GM23338 (cell line): ENCODE measurements at regions not wholly inside any gene's neighbourhood (a gene's known extent, or its start where the extent isn't known, plus 50 kb on each side); places are given as distances from the start of the nearest gene placed in this dataset.

Source experiments
- ATAC-seq: fragments of 200-7000 bp; cut with Tn5 transposase; 3 replicates; pipeline ENCODE4 v1.9.1; 2020
- DNase-seq: peaks from one replicate; pipeline ENCODE4 v3.0.0-alpha.2; 2015; ENCODE audit warnings: low spot score
- H2AFZ ChIP-seq: fragments of 200-600 bp; sonication (generic); 2 replicates; pipeline ENCODE4 v1.8.0; 2016; ENCODE audit warnings: antibody characterized with exemption, mild to moderate bottlenecking, moderate library complexity
- H3F3A ChIP-seq: fragments of 200-600 bp; sonication (generic); replicated peaks from 2 replicates; pipeline ENCODE4 v1.8.0; 2017; ENCODE audit warnings: antibody characterized with exemption, mixed run types, low read depth
- H3K27ac ChIP-seq: fragments of 200-600 bp; sonication (generic); 2 replicates; pipeline ENCODE4 v1.6.1; 2016; ENCODE audit warnings: low read depth
- H3K27me3 ChIP-seq: fragments of 200-600 bp; sonication (generic); 2 replicates; pipeline ENCODE4 v1.8.0; 2016; ENCODE audit warnings: mild to moderate bottlenecking, mixed run types, moderate library complexity; ENCODE audit not compliant: insufficient read depth
- H3K36me3 ChIP-seq: fragments of 200-600 bp; sonication (generic); 2 replicates; pipeline ENCODE4 v1.8.0; 2016; ENCODE audit warnings: mild to moderate bottlenecking; ENCODE audit not compliant: insufficient read depth
- H3K4me1 ChIP-seq: fragments of 200-600 bp; sonication (generic); 2 replicates; pipeline ENCODE4 v1.8.0; 2016; ENCODE audit warnings: mild to moderate bottlenecking, moderate library complexity; ENCODE audit not compliant: insufficient read depth
- H3K4me2 ChIP-seq: fragments of 200-600 bp; sonication (generic); 2 replicates; pipeline ENCODE4 v1.7.1; 2017; ENCODE audit warnings: mixed run types
- H3K4me3 ChIP-seq: fragments of 200-600 bp; sonication (generic); 2 replicates; pipeline ENCODE4 v1.6.1; 2016; ENCODE audit warnings: mixed run types
- H3K79me2 ChIP-seq: fragments of 200-600 bp; sonication (generic); replicated peaks from 2 replicates; pipeline ENCODE4 v1.8.0; 2017; ENCODE audit warnings: mild to moderate bottlenecking; ENCODE audit not compliant: insufficient read depth
- H3K9me2 ChIP-seq: fragments of 200-600 bp; sonication (generic); 2 replicates; pipeline ENCODE4 v1.8.0; 2017; ENCODE audit not compliant: insufficient read depth
- H4K20me1 ChIP-seq: fragments of 200-600 bp; sonication (generic); replicated peaks from 2 replicates; pipeline ENCODE4 v1.8.0; 2017; ENCODE audit warnings: mild to moderate bottlenecking; ENCODE audit not compliant: insufficient read depth
- H3K27ac Mint-ChIP-seq: 2 replicates; pipeline ENCODE4 v1.8.0; 2020; ENCODE audit warnings: inconsistent platforms, mild to moderate bottlenecking, moderate library complexity, mixed read lengths
- H3K27me3 Mint-ChIP-seq: 3 replicates; pipeline ENCODE4 v1.8.0; 2022; ENCODE audit warnings: low read depth, mild to moderate bottlenecking, moderate library complexity, mixed read lengths, inconsistent platforms; ENCODE audit not compliant: insufficient read depth, poor library complexity
- H3K36me3 Mint-ChIP-seq: 3 replicates; pipeline ENCODE4 v1.8.0; 2021; ENCODE audit warnings: low read depth, mild to moderate bottlenecking, inconsistent platforms, moderate library complexity, mixed read lengths
- H3K4me1 Mint-ChIP-seq: 3 replicates; pipeline ENCODE4 v1.8.0; 2020; ENCODE audit warnings: mild to moderate bottlenecking, inconsistent platforms, mixed read lengths
- H3K4me3 Mint-ChIP-seq: 3 replicates; pipeline ENCODE4 v1.8.0; 2021; ENCODE audit warnings: moderate library complexity, mild to moderate bottlenecking, inconsistent platforms, mixed read lengths
- H3K9me3 Mint-ChIP-seq: 3 replicates; pipeline ENCODE4 v1.8.0; 2020; ENCODE audit warnings: moderate library complexity, mild to moderate bottlenecking, inconsistent platforms, mixed read lengths
- EZH2 ChIP-seq: fragments of 200-600 bp; sonication (generic); IDR thresholded peaks from one replicate; pipeline ENCODE4 v1.8.0; 2017; ENCODE audit warnings: antibody characterized with exemption, mild to moderate bottlenecking, low read depth; ENCODE audit not compliant: unreplicated experiment
- EZH2phosphoT487 ChIP-seq: fragments of 200-600 bp; sonication (generic); IDR thresholded peaks from one replicate; pipeline ENCODE4 v1.8.1; 2018; ENCODE audit warnings: antibody characterized with exemption; ENCODE audit not compliant: unreplicated experiment
- JUNB ChIP-seq: IDR thresholded peaks from one replicate; pipeline ENCODE4 v1.6.1; 2016; ENCODE audit warnings: antibody characterized with exemption; ENCODE audit not compliant: unreplicated experiment
- NANOG ChIP-seq: IDR thresholded peaks from 2 replicates; pipeline ENCODE4 v1.6.1; 2016; ENCODE audit warnings: antibody characterized with exemption, borderline replicate concordance
- POLR2AphosphoS5 ChIP-seq: IDR thresholded peaks from 2 replicates; pipeline ENCODE4 v1.6.1; 2016; ENCODE audit warnings: antibody characterized with exemption, low read depth
- STAT1 ChIP-seq: IDR thresholded peaks from one replicate; pipeline ENCODE4 v1.6.1; 2016; ENCODE audit warnings: antibody characterized with exemption; ENCODE audit not compliant: unreplicated experiment
- TF ChIP-seq, protein P1 (sequence below): fragments of 250-450 bp; sonication (Bioruptor Pico); IDR thresholded peaks from 2 replicates; pipeline ENCODE4 v1.5.0; 2020; ENCODE audit warnings: mild to moderate bottlenecking, moderate library complexity
- TF ChIP-seq, protein P2 (sequence below), 2 experiments: fragments of 200-600 bp in 1 of 2; sonication (generic) in 1 of 2; conservative IDR thresholded peaks; 2 replicates each; pipeline versions ENCODE4 v1.5.1 to v1.6.1; 2016 to 2017; ENCODE audit warnings: antibody characterized with exemption in 2 of 2, low read depth in 2 of 2, mild to moderate bottlenecking in 2 of 2, moderate library complexity in 1 of 2
- TF ChIP-seq, protein P3 (sequence below): IDR thresholded peaks from one replicate; pipeline ENCODE4 v1.6.1; 2018; ENCODE audit warnings: antibody characterized with exemption; ENCODE audit not compliant: unreplicated experiment
- TF ChIP-seq, protein P4 (sequence below): IDR thresholded peaks from 2 replicates; pipeline ENCODE4 v1.6.1; 2016; ENCODE audit warnings: antibody characterized with exemption

DNA sequence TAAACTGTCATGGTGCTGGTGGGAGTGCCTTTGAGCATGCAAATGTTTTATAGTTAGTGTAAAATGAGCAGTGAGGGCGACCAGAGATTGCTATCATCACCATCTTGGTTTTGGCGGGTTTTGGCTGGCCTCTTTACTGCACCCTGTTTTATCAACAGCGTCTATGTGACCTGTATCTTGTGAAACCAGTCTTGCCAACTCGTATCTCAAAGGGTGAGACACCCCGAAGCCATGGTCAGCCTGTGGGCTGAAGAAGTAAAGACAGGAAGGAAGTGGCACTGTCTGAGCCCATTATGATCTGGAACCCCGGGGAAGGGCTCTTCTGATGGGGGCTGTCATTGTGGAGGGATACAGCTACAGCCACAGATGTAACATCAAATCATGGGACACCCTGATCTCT is 81.5 kb upstream of the FAM216B start:
- Histone ChIP-seq H3F3A (no peaks in the 10 kb centered on the region), H2AFZ (peak overlapping the region; percentile 35; the same call in 1 of the 2 replicates), H3K4me2 (no peak overlapping the region), H4K20me1 (no peaks in the 10 kb centered on the region), H3K9me2 (no peaks in the 10 kb centered on the region; the same call in 1 of the 2 replicates), H3K4me1 (no peaks in the 10 kb centered on the region), H3K27ac (no peak overlapping the region), H3K4me3 (no peak overlapping the region), H3K79me2 (no peaks in the 10 kb centered on the region), H3K27me3 (no peaks in the 10 kb centered on the region), H3K36me3 (no peaks in the 10 kb centered on the region)
- Mint-ChIP-seq H3K4me3 (no peak overlapping the region), H3K27ac (no peak overlapping the region), H3K9me3 (no peaks in the 10 kb centered on the region), H3K4me1 (0 out of 3 replicates have a peak, but pooled peaks cover 2% of the 10 kb centered on the region), H3K27me3 (no peaks in the 10 kb centered on the region), H3K36me3 (no peaks in the 10 kb centered on the region)
- DNase-seq (no peak), ATAC-seq (no peak)
- TF ChIP-seq JUNB: no peak
- no peak for TF ChIP-seq EZH2phosphoT487
- no peak for TF ChIP-seq EZH2

DNA sequence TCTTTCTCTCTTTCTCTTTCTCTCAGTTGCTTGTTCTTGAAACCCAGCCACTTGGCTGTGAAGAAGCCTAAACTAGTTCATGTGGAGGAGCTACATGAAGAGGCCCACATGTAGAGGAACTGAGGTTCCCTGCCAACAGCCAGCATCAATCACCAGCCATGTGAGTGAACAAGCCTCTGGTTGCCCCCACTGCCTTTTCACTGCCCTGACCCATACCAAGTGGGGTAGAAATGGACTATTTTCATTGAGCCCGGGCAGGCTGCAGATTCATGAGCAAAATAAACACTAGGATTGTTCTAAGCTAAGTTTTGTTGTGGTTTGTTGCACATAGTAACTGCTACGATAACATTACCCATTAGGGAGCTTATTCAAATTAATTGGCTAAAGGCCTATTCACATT is 78.7 kb upstream of the FAM216B start:
- Histone ChIP-seq H2AFZ (peak overlapping the region; percentile 49; the same call in 1 of the 2 replicates), H3K4me2 (no peak overlapping the region), H3F3A (no peaks in the 10 kb centered on the region), H3K27me3 (no peaks in the 10 kb centered on the region), H3K4me3 (no peak overlapping the region), H3K36me3 (no peaks in the 10 kb centered on the region), H3K27ac (no peak overlapping the region), H3K4me1 (no peaks in the 10 kb centered on the region), H4K20me1 (no peaks in the 10 kb centered on the region), H3K9me2 (peaks cover 4% of the 10 kb centered on the region), H3K79me2 (no peaks in the 10 kb centered on the region)
- Mint-ChIP-seq H3K4me3 (no peak overlapping the region), H3K4me1 (0 out of 3 replicates have a peak, but pooled peaks cover 2% of the 10 kb centered on the region), H3K9me3 (no peaks in the 10 kb centered on the region), H3K27me3 (no peaks in the 10 kb centered on the region), H3K36me3 (no peaks in the 10 kb centered on the region), H3K27ac (no peak overlapping the region)
- DNase-seq (no peak), ATAC-seq (no peak)
- TF ChIP-seq, protein P1, sequence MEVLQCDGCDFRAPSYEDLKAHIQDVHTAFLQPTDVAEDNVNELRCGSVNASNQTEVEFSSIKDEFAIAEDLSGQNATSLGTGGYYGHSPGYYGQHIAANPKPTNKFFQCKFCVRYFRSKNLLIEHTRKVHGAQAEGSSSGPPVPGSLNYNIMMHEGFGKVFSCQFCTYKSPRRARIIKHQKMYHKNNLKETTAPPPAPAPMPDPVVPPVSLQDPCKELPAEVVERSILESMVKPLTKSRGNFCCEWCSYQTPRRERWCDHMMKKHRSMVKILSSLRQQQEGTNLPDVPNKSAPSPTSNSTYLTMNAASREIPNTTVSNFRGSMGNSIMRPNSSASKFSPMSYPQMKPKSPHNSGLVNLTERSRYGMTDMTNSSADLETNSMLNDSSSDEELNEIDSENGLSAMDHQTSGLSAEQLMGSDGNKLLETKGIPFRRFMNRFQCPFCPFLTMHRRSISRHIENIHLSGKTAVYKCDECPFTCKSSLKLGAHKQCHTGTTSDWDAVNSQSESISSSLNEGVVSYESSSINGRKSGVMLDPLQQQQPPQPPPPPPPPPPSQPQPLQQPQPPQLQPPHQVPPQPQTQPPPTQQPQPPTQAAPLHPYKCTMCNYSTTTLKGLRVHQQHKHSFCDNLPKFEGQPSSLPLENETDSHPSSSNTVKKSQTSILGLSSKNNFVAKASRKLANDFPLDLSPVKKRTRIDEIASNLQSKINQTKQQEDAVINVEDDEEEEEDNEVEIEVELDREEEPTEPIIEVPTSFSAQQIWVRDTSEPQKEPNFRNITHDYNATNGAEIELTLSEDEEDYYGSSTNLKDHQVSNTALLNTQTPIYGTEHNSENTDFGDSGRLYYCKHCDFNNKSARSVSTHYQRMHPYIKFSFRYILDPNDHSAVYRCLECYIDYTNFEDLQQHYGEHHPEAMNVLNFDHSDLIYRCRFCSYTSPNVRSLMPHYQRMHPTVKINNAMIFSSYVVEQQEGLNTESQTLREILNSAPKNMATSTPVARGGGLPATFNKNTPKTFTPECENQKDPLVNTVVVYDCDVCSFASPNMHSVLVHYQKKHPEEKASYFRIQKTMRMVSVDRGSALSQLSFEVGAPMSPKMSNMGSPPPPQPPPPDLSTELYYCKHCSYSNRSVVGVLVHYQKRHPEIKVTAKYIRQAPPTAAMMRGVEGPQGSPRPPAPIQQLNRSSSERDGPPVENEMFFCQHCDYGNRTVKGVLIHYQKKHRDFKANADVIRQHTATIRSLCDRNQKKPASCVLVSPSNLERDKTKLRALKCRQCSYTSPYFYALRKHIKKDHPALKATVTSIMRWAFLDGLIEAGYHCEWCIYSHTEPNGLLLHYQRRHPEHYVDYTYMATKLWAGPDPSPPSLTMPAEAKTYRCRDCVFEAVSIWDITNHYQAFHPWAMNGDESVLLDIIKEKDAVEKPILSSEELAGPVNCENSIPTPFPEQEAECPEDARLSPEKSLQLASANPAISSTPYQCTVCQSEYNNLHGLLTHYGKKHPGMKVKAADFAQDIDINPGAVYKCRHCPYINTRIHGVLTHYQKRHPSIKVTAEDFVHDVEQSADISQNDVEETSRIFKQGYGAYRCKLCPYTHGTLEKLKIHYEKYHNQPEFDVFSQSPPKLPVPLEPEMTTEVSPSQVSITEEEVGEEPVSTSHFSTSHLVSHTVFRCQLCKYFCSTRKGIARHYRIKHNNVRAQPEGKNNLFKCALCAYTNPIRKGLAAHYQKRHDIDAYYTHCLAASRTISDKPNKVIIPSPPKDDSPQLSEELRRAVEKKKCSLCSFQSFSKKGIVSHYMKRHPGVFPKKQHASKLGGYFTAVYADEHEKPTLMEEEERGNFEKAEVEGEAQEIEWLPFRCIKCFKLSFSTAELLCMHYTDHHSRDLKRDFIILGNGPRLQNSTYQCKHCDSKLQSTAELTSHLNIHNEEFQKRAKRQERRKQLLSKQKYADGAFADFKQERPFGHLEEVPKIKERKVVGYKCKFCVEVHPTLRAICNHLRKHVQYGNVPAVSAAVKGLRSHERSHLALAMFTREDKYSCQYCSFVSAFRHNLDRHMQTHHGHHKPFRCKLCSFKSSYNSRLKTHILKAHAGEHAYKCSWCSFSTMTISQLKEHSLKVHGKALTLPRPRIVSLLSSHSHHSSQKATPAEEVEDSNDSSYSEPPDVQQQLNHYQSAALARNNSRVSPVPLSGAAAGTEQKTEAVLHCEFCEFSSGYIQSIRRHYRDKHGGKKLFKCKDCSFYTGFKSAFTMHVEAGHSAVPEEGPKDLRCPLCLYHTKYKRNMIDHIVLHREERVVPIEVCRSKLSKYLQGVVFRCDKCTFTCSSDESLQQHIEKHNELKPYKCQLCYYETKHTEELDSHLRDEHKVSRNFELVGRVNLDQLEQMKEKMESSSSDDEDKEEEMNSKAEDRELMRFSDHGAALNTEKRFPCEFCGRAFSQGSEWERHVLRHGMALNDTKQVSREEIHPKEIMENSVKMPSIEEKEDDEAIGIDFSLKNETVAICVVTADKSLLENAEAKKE: no peak
- TF ChIP-seq, protein P2, sequence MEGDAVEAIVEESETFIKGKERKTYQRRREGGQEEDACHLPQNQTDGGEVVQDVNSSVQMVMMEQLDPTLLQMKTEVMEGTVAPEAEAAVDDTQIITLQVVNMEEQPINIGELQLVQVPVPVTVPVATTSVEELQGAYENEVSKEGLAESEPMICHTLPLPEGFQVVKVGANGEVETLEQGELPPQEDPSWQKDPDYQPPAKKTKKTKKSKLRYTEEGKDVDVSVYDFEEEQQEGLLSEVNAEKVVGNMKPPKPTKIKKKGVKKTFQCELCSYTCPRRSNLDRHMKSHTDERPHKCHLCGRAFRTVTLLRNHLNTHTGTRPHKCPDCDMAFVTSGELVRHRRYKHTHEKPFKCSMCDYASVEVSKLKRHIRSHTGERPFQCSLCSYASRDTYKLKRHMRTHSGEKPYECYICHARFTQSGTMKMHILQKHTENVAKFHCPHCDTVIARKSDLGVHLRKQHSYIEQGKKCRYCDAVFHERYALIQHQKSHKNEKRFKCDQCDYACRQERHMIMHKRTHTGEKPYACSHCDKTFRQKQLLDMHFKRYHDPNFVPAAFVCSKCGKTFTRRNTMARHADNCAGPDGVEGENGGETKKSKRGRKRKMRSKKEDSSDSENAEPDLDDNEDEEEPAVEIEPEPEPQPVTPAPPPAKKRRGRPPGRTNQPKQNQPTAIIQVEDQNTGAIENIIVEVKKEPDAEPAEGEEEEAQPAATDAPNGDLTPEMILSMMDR (conservative IDR thresholded peaks at IDR 0.05; ENCODE audit: low read depth in 2 of 2): no peak
- TF ChIP-seq EZH2 (no peak), JUNB (no peak), POLR2AphosphoS5 (no peak), NANOG (no peak), STAT1 (no peak)
- TF ChIP-seq, protein P3, sequence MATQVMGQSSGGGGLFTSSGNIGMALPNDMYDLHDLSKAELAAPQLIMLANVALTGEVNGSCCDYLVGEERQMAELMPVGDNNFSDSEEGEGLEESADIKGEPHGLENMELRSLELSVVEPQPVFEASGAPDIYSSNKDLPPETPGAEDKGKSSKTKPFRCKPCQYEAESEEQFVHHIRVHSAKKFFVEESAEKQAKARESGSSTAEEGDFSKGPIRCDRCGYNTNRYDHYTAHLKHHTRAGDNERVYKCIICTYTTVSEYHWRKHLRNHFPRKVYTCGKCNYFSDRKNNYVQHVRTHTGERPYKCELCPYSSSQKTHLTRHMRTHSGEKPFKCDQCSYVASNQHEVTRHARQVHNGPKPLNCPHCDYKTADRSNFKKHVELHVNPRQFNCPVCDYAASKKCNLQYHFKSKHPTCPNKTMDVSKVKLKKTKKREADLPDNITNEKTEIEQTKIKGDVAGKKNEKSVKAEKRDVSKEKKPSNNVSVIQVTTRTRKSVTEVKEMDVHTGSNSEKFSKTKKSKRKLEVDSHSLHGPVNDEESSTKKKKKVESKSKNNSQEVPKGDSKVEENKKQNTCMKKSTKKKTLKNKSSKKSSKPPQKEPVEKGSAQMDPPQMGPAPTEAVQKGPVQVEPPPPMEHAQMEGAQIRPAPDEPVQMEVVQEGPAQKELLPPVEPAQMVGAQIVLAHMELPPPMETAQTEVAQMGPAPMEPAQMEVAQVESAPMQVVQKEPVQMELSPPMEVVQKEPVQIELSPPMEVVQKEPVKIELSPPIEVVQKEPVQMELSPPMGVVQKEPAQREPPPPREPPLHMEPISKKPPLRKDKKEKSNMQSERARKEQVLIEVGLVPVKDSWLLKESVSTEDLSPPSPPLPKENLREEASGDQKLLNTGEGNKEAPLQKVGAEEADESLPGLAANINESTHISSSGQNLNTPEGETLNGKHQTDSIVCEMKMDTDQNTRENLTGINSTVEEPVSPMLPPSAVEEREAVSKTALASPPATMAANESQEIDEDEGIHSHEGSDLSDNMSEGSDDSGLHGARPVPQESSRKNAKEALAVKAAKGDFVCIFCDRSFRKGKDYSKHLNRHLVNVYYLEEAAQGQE: no peak
- TF ChIP-seq, protein P4, sequence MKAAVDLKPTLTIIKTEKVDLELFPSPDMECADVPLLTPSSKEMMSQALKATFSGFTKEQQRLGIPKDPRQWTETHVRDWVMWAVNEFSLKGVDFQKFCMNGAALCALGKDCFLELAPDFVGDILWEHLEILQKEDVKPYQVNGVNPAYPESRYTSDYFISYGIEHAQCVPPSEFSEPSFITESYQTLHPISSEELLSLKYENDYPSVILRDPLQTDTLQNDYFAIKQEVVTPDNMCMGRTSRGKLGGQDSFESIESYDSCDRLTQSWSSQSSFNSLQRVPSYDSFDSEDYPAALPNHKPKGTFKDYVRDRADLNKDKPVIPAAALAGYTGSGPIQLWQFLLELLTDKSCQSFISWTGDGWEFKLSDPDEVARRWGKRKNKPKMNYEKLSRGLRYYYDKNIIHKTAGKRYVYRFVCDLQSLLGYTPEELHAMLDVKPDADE: no peak
